Liver (tissue), 2 donors: ENCODE measurements at regions not wholly inside any gene's neighbourhood (a gene's known extent, or its start where the extent isn't known, plus 50 kb on each side); places are given as distances from the start of the nearest gene placed in this dataset.

ENCODE experiments used
- RAD21 ChIP-seq, 2 donors: IDR thresholded peaks; 2 replicates each; pipeline ENCODE4 v1.6.1; 2016; ENCODE audit warnings: antibody characterized with exemption in 2 of 2, mild to moderate bottlenecking in 2 of 2
- TF ChIP-seq, protein P1 (sequence below): IDR thresholded peaks from 2 replicates; pipeline ENCODE4 v1.6.1; 2016; ENCODE audit warnings: antibody characterized with exemption
- donor health status: healthy.

DNA sequence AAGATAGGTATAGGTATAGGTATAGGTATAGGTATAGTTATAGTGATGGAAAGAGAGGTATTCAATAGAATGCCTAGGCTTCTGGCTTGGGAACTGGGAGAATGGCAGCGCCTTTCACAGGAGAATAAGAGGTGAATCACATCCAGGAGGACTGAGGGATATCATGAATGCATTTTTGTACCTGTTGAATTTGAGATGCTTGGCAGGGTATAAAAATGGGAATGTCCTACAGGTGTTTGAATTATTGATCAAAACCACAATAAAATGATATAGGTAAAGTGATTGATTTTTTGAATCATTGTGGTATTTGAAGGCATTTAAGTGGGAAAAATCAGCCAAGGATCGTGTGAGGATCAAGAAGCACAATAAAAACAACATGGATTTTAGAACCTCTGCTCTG is 119.2 kb upstream of the ARG1 start:
- TF ChIP-seq RAD21 (IDR thresholded peaks at IDR 0.05): no peak
- TF ChIP-seq, protein P1, sequence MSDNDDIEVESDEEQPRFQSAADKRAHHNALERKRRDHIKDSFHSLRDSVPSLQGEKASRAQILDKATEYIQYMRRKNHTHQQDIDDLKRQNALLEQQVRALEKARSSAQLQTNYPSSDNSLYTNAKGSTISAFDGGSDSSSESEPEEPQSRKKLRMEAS: no peak
